ENCODE measurements at regions not wholly inside any gene's neighbourhood (a gene's known extent, or its start where the extent isn't known, plus 50 kb on each side); places are given as distances from the start of the nearest gene placed in this dataset.

DNA sequence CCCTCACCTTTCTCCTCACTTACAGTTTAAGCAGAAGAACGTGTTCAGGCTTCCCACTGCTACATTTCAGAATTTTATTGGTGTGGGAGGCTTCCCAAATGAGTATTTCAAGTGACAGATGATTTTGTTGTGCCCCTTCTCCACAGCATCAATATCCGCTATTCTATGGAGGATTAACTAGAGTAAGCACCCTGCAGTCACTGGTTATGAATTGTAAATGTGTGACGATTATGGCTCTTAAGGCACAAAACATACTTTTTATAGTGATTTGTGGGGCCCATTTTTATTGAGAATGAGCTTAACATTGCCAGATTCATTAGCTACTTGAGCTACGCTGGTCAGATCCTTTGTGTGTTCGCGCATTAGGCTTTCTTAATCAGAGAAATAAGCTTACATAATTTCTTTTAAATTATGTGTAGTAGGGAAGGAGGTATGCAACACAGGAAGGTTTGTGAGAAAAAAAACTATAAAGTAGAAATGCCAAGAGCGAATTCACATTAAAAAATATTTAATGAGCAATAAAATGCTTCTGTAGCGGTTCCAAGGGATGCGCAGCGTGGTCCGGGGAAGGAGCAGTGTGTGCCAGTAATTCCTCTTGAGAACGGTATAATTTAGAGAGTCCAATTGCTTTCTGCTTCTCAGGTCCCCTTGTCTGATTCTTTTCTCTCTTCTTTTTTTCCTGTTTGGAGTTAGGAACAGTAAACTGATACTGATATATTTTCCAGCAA is 2380.4 kb downstream of the MAT2B start:
- Histone ChIP-seq H3K9ac (ENCODE audit: insufficient read depth, low read length, poor library complexity, severe bottlenecking) (no peak overlapping the region), H3K4me3 (replicated peaks in 1 of 3; ENCODE audit: low read depth in 2 of 3, low read length in 3 of 3) (no peak overlapping the region), H3K36me3 (replicated peaks in 1 of 2; ENCODE audit: control insufficient read depth in 1 of 2, insufficient read depth in 2 of 2, low read length in 2 of 2) (no peaks in the 10 kb centered on the region), H3K27ac (ENCODE audit: low read depth in 1 of 2, low read length in 2 of 2) (no peak overlapping the region), H3K4me1 (ENCODE audit: control insufficient read depth in 1 of 2, insufficient read depth in 2 of 2, low read length in 2 of 2) (no peaks in the 10 kb centered on the region), H3K4me2 (replicated peaks; ENCODE audit: extremely low read depth, low read length, poor library complexity, severe bottlenecking) (no peak overlapping the region), H3K79me2 (ENCODE audit: insufficient read depth, low read length) (no peaks in the 10 kb centered on the region), H3K27me3 (ENCODE audit: control insufficient read depth in 2 of 2, insufficient read depth in 2 of 2, low read length in 2 of 2) (no peaks in the 10 kb centered on the region), H3K9me3 (replicated peaks in 1 of 2; ENCODE audit: control insufficient read depth in 1 of 2, insufficient read depth in 1 of 2, low read length in 2 of 2) (no peaks in the 10 kb centered on the region), H4K20me1 (ENCODE audit: insufficient read depth, low read length) (no peaks in the 10 kb centered on the region), H2AFZ (ENCODE audit: insufficient read depth, low read depth, low read length, poor library complexity, severe bottlenecking) (no peak overlapping the region)
- H3K27me3 Mint-ChIP-seq (ENCODE audit: low read depth in 3 of 3): no peaks in the 10 kb centered on the region
- intact Hi-C loops (cut with micrococcal nuclease): no loop called here
- H3K9me3 Mint-ChIP-seq: peaks cover 0 to 6% (median 2%) of the 10 kb centered on the region in 7 donors
- no peak for DNase-seq
- no peak for TF ChIP-seq CTCF (IDR thresholded peaks at IDR 0.05)
- H3K36me3 Mint-ChIP-seq: no peaks in the 10 kb centered on the region
- 87% methylated on average over 5 of the region's 12 CpGs for WGBS (ENCODE audit: insufficient coverage)
- H3K4me3 Mint-ChIP-seq: no peak overlapping the region
- no peaks in the 10 kb centered on the region for H3K4me1 Mint-ChIP-seq
- no peak overlapping the region for H3K27ac Mint-ChIP-seq

DNA sequence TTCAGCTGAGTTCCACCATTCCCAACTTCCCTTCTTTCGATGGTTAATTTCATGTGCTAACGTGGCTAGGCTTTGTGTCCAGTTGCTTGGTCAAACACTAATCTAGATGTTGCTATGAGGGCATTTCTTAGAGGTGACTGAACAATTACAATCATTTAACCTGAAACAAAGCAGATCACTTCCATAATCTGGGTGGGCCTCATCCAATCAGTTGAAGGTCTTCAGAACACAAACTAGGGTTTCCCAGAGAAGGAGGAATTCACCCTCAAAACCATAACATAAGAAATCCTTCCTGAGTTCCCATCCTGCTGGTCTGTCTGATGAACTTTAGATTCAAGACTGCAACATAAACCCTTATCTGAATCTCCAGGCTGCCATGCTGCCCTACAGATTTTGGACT is 2381.7 kb downstream of the MAT2B start:
- Histone ChIP-seq H3K4me3 (replicated peaks in 1 of 3; ENCODE audit: low read depth in 2 of 3, low read length in 3 of 3) (no peak overlapping the region), H3K27me3 (ENCODE audit: control insufficient read depth in 2 of 2, insufficient read depth in 2 of 2, low read length in 2 of 2) (no peaks in the 10 kb centered on the region), H3K9ac (ENCODE audit: insufficient read depth, low read length, poor library complexity, severe bottlenecking) (no peak overlapping the region), H3K9me3 (replicated peaks in 1 of 2; ENCODE audit: control insufficient read depth in 1 of 2, insufficient read depth in 1 of 2, low read length in 2 of 2) (peaks cover 0 to 6% of the 10 kb centered on the region in 2 donors), H3K27ac (ENCODE audit: low read depth in 1 of 2, low read length in 2 of 2) (no peak overlapping the region), H2AFZ (ENCODE audit: insufficient read depth, low read depth, low read length, poor library complexity, severe bottlenecking) (no peak overlapping the region), H3K36me3 (replicated peaks in 1 of 2; ENCODE audit: control insufficient read depth in 1 of 2, insufficient read depth in 2 of 2, low read length in 2 of 2) (no peaks in the 10 kb centered on the region), H3K4me1 (ENCODE audit: control insufficient read depth in 1 of 2, insufficient read depth in 2 of 2, low read length in 2 of 2) (no peaks in the 10 kb centered on the region), H3K4me2 (replicated peaks; ENCODE audit: extremely low read depth, low read length, poor library complexity, severe bottlenecking) (no peak overlapping the region), H4K20me1 (ENCODE audit: insufficient read depth, low read length) (no peaks in the 10 kb centered on the region), H3K79me2 (ENCODE audit: insufficient read depth, low read length) (no peaks in the 10 kb centered on the region)
- Mint-ChIP-seq H3K9me3 (peaks cover 0 to 6% (median 2%) of the 10 kb centered on the region in 7 donors), H3K36me3 (no peaks in the 10 kb centered on the region), H3K27me3 (ENCODE audit: low read depth in 3 of 3) (no peaks in the 10 kb centered on the region), H3K4me1 (no peaks in the 10 kb centered on the region), H3K27ac (no peak overlapping the region), H3K4me3 (no peak overlapping the region)
- DNase-seq: no peak
- no peak for TF ChIP-seq CTCF (IDR thresholded peaks at IDR 0.05)
- intact Hi-C loops (cut with micrococcal nuclease): no loop called here
- 20% methylated on average over 1 of the region's 2 CpGs for WGBS (ENCODE audit: insufficient coverage)

Measured in CD14-positive monocyte (primary cell).